ENCODE measurements at regions not wholly inside any gene's neighbourhood (a gene's known extent, or its start where the extent isn't known, plus 50 kb on each side); places are given as distances from the start of the nearest gene placed in this dataset.
"Not testable (repeated sequence)": the region's sequence is repeated elsewhere in the genome, so short reads cannot be mapped to it uniquely, and the experiment has no call there.

GRCh38 chr3:29181149-29181780 is 99.6 kb upstream of the RBMS3 start:
- DNase-seq (ENCODE audit: low read depth) = no peak
- no peak for TF ChIP-seq CTCF (IDR thresholded peaks at IDR 0.05; ENCODE audit: low read depth, low read length, missing control alignments)
- no peak overlapping the region for H3K4me3 ChIP-seq (ENCODE audit: low read depth, low read length)
- in situ Hi-C loops (cut with HindIII; ENCODE audit: low sequenced_read_pairs) = no loop called here

GRCh38 chr3:29181872-29182271 is 99.0 kb upstream of the RBMS3 start:
- H3K4me3 ChIP-seq (ENCODE audit: low read depth, low read length) = no peak overlapping the region
- DNase-seq (ENCODE audit: low read depth) = no peak
- TF ChIP-seq CTCF (IDR thresholded peaks at IDR 0.05; ENCODE audit: low read depth, low read length, missing control alignments) = no peak
- in situ Hi-C loops (cut with HindIII; ENCODE audit: low sequenced_read_pairs) = no loop called here

DNA sequence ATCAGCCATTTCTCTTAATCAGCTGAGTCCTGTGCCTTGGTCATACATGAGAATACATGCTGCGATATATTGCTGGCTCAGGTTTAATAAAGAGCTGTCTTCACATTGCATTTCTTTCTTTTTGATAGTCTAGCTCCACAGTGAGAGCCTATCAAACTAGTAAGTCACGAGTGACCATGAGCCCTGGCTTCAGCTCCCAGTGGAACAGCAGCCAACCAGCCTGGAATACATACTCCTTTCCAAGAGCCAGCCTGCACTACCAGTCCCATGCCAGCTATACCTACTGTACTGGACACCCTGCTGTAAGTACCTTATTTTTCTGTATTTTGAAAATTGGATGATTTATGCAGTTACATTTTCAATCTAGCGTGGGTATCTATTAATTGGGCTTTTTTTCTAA is 98.0 kb upstream of the RBMS3 start:
- DNase-seq (ENCODE audit: low read depth); H3K4me3 ChIP-seq (ENCODE audit: low read depth, low read length); in situ Hi-C loops (cut with HindIII; ENCODE audit: low sequenced_read_pairs): not testable (repeated sequence)

GRCh38 chr3:29183346-29184087 is 97.4 kb upstream of the RBMS3 start:
- DNase-seq (ENCODE audit: low read depth) = peak; percentile 46
- H3K4me3 ChIP-seq (ENCODE audit: low read depth, low read length) = no peak overlapping the region
- TF ChIP-seq CTCF (IDR thresholded peaks at IDR 0.05; ENCODE audit: low read depth, low read length, missing control alignments) = no peak
- in situ Hi-C loops (cut with HindIII; ENCODE audit: low sequenced_read_pairs) = no loop called here

DNA sequence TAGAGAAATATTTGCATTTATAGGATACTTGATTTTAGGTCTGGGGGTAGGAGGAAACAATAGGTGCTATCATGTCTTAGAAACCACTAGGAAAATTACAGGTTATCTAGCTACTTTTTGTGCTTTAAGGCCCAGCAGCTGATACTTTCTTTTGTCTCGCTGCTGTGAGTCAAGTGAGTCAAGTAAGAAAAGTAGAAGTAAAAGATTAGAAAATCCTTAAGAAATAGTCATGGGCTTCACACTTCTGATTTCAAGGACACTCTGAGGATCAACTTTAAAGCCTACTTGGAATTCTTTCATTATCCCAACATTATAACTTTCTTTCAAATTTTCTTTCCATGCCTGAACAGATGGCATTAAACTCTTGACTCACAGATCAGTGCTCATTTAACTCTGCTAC is 95.2 kb upstream of the RBMS3 start:
- no peak for TF ChIP-seq CTCF (IDR thresholded peaks at IDR 0.05; ENCODE audit: low read depth, low read length, missing control alignments)
- no peak for DNase-seq (ENCODE audit: low read depth)
- in situ Hi-C loops (cut with HindIII; ENCODE audit: low sequenced_read_pairs) = no loop called here
- no peak overlapping the region for H3K4me3 ChIP-seq (ENCODE audit: low read depth, low read length)

- H3K4me3 ChIP-seq (ENCODE audit: low read depth, low read length) = no peak overlapping the region
- in situ Hi-C loops (cut with HindIII; ENCODE audit: low sequenced_read_pairs) = no loop called here
- no peak for TF ChIP-seq CTCF (IDR thresholded peaks at IDR 0.05; ENCODE audit: low read depth, low read length, missing control alignments)
- peak; percentile 97 for DNase-seq (ENCODE audit: low read depth)
Measured at GRCh38 chr3:29186131-29186599, 94.7 kb upstream of the RBMS3 start.
